HepG2 (cell line): ENCODE measurements at regions not wholly inside any gene's neighbourhood (a gene's known extent, or its start where the extent isn't known, plus 50 kb on each side); places are given as distances from the start of the nearest gene placed in this dataset.

Experiments used
- AFF4 ChIP-seq: sonication (generic); formaldehyde crosslinking; IDR thresholded peaks from 2 replicates; pipeline ENCODE4 v1.4.0; 2020; ENCODE audit warnings: missing genetic modification reagents
- ATRX ChIP-seq: sonication (generic); formaldehyde crosslinking; IDR thresholded peaks from 2 replicates; pipeline ENCODE4 v1.4.0; 2020; ENCODE audit warnings: missing genetic modification reagents, borderline replicate concordance
- BCL6 ChIP-seq: IDR thresholded peaks from 2 replicates; pipeline ENCODE4 v1.6.1; 2016; ENCODE audit warnings: missing genetic modification reagents, missing compliant biosample characterization
- FOXA3 ChIP-seq: IDR thresholded peaks from 2 replicates; pipeline ENCODE4 v1.6.1; 2016; ENCODE audit warnings: missing genetic modification reagents, missing compliant biosample characterization
- GATAD2A ChIP-seq: IDR thresholded peaks from 2 replicates; pipeline ENCODE4 v1.6.1; 2016
- GLI4 ChIP-seq: sonication (generic); formaldehyde crosslinking; IDR thresholded peaks from 2 replicates; pipeline ENCODE4 v1.5.1; 2020; ENCODE audit warnings: missing genetic modification reagents, mild to moderate bottlenecking, moderate library complexity, borderline replicate concordance
- KDM5B ChIP-seq: sonication (generic); formaldehyde crosslinking; IDR thresholded peaks from 2 replicates; pipeline ENCODE4 v1.4.0; 2020; ENCODE audit warnings: missing genetic modification reagents, mild to moderate bottlenecking, borderline replicate concordance
- PHF21A ChIP-seq: sonication (generic); formaldehyde crosslinking; IDR thresholded peaks from 2 replicates; pipeline ENCODE4 v1.5.0; 2020; ENCODE audit warnings: mild to moderate bottlenecking, missing genetic modification reagents
- RNF219 ChIP-seq: sonication (generic); formaldehyde crosslinking; IDR thresholded peaks from 2 replicates; pipeline ENCODE4 v1.5.0; 2020; ENCODE audit warnings: mild to moderate bottlenecking, missing genetic modification reagents
- SETDB1 ChIP-seq: sonication (generic); formaldehyde crosslinking; IDR thresholded peaks from 2 replicates; pipeline ENCODE4 v1.5.1; 2020; ENCODE audit warnings: missing genetic modification reagents, mild to moderate bottlenecking, borderline replicate concordance
- SNAPC5 ChIP-seq: sonication (generic); formaldehyde crosslinking; IDR thresholded peaks from 2 replicates; pipeline ENCODE4 v1.8.1; 2023; ENCODE audit warnings: mild to moderate bottlenecking, missing genetic modification reagents, borderline replicate concordance
- SPEN ChIP-seq: sonication (generic); formaldehyde crosslinking; IDR thresholded peaks from 2 replicates; pipeline ENCODE4 v1.5.1; 2020; ENCODE audit warnings: low read depth, mild to moderate bottlenecking, missing genetic modification reagents
- THRA ChIP-seq: sonication (generic); formaldehyde crosslinking; IDR thresholded peaks from 2 replicates; pipeline ENCODE4 v1.4.0; 2020; ENCODE audit warnings: missing genetic modification reagents, borderline replicate concordance
- ZBTB2 ChIP-seq: sonication (generic); formaldehyde crosslinking; IDR thresholded peaks from 2 replicates; pipeline ENCODE4 v1.8.0; 2022; ENCODE audit warnings: low read depth, missing genetic modification reagents
- ZBTB25 ChIP-seq: IDR thresholded peaks from 2 replicates; pipeline ENCODE4 v1.6.1; 2018; ENCODE audit warnings: missing genetic modification reagents
- ZNF12 ChIP-seq: sonication (generic); formaldehyde crosslinking; IDR thresholded peaks from 2 replicates; pipeline ENCODE4 v1.5.0; 2020; ENCODE audit warnings: missing genetic modification reagents
- ZNF251 ChIP-seq: sonication (generic); formaldehyde crosslinking; IDR thresholded peaks from 2 replicates; pipeline ENCODE4 v1.9.0; 2021; ENCODE audit warnings: mild to moderate bottlenecking, missing genetic modification reagents
- ZNF572 ChIP-seq: sonication (generic); formaldehyde crosslinking; IDR thresholded peaks from 2 replicates; pipeline ENCODE4 v1.5.1; 2020; ENCODE audit warnings: mild to moderate bottlenecking, missing genetic modification reagents
- ZNF597 ChIP-seq: sonication (generic); formaldehyde crosslinking; IDR thresholded peaks from 2 replicates; pipeline ENCODE4 v1.5.0; 2020; ENCODE audit warnings: missing genetic modification reagents

- 0 out of 2 replicates have a peak, but pooled peaks have one; percentile 14 for TF ChIP-seq THRA (CRISPR knock-in tag)
- no peak for TF ChIP-seq ATRX (CRISPR knock-in tag)
- no peak for TF ChIP-seq KDM5B
- TF ChIP-seq SNAPC5 (CRISPR knock-in tag), result no peak
- TF ChIP-seq ZNF12 (CRISPR knock-in tag), result no peak
- no peak for TF ChIP-seq ZBTB2 (CRISPR knock-in tag)
- no peak for TF ChIP-seq SETDB1 (CRISPR knock-in tag)
- TF ChIP-seq GLI4 (CRISPR knock-in tag), result no peak
- TF ChIP-seq FOXA3 (CRISPR knock-in tag), result peak; percentile 51; the same call in 1 of the 2 replicates
- no peak for TF ChIP-seq SPEN (CRISPR knock-in tag)
- no peak for TF ChIP-seq ZBTB25 (CRISPR knock-in tag)
- TF ChIP-seq ZNF251 (CRISPR knock-in tag), result no peak
- no peak for TF ChIP-seq AFF4 (CRISPR knock-in tag)
- peak; percentile 30; the same call in 1 of the 2 replicates for TF ChIP-seq GATAD2A (CRISPR knock-in tag)
- TF ChIP-seq RNF219 (CRISPR knock-in tag), result no peak
- no peak for TF ChIP-seq BCL6
- TF ChIP-seq PHF21A (CRISPR knock-in tag), result no peak
- TF ChIP-seq ZNF597 (CRISPR knock-in tag), result no peak
- TF ChIP-seq ZNF572 (CRISPR knock-in tag), result no peak
Measured at GRCh38 chr7:101739775-101740398, 77.5 kb upstream of the CUX1 start (continued).
